ENCODE measurements at regions not wholly inside any gene's neighbourhood (a gene's known extent, or its start where the extent isn't known, plus 50 kb on each side); places are given as distances from the start of the nearest gene placed in this dataset.

- H3K4me3 ChIP-seq (ENCODE audit: low read length), result no peak overlapping the region
- DNase-seq (ENCODE audit: low read depth), result peak; percentile 5
- no peak for TF ChIP-seq CTCF (conservative IDR thresholded peaks at IDR 0.05; ENCODE audit: low read depth, low read length)
Measured at GRCh38 chr9:75712700-75713099, 177.8 kb upstream of the PCSK5 start.

- no peak for TF ChIP-seq CTCF (conservative IDR thresholded peaks at IDR 0.05; ENCODE audit: low read depth, low read length)
- DNase-seq (ENCODE audit: low read depth), result no peak
- no peak overlapping the region for H3K4me3 ChIP-seq (ENCODE audit: low read length)
Measured at GRCh38 chr9:75713335-75713734, 177.1 kb upstream of the PCSK5 start.

GRCh38 chr9:75715360-75715759, 175.1 kb upstream of the PCSK5 start:
- no peak overlapping the region for H3K4me3 ChIP-seq (ENCODE audit: low read length)
- DNase-seq (ENCODE audit: low read depth), result no peak
- TF ChIP-seq CTCF (conservative IDR thresholded peaks at IDR 0.05; ENCODE audit: low read depth, low read length), result no peak

- no peak for DNase-seq (ENCODE audit: low read depth)
- H3K4me3 ChIP-seq (ENCODE audit: low read length), result no peak overlapping the region
- no peak for TF ChIP-seq CTCF (conservative IDR thresholded peaks at IDR 0.05; ENCODE audit: low read depth, low read length)
Measured at GRCh38 chr9:75718677-75719076, 171.8 kb upstream of the PCSK5 start.

GRCh38 chr9:75728391-75728790, 162.1 kb upstream of the PCSK5 start:
- no peak for DNase-seq (ENCODE audit: low read depth)
- TF ChIP-seq CTCF (conservative IDR thresholded peaks at IDR 0.05; ENCODE audit: low read depth, low read length), result no peak
- no peak overlapping the region for H3K4me3 ChIP-seq (ENCODE audit: low read length)

- H3K4me3 ChIP-seq (ENCODE audit: low read length), result no peak overlapping the region
- no peak for DNase-seq (ENCODE audit: low read depth)
- no peak for TF ChIP-seq CTCF (conservative IDR thresholded peaks at IDR 0.05; ENCODE audit: low read depth, low read length)
Measured at GRCh38 chr9:75734802-75735201, 155.7 kb upstream of the PCSK5 start.

- no peak for TF ChIP-seq CTCF (conservative IDR thresholded peaks at IDR 0.05; ENCODE audit: low read depth, low read length)
- DNase-seq (ENCODE audit: low read depth), result no peak
- H3K4me3 ChIP-seq (ENCODE audit: low read length), result no peak overlapping the region
Measured at GRCh38 chr9:75739884-75740611, 150.4 kb upstream of the PCSK5 start.
